ENCODE measurements at regions not wholly inside any gene's neighbourhood (a gene's known extent, or its start where the extent isn't known, plus 50 kb on each side); places are given as distances from the start of the nearest gene placed in this dataset.

GRCh38 chr7:113519472-113519871 is 399.3 kb downstream of the PPP1R3A start:
- TF ChIP-seq CTCF (IDR thresholded peaks at IDR 0.05; ENCODE audit: poor library complexity) (no peak), EZH2phosphoT487 (IDR thresholded peaks at IDR 0.05; ENCODE audit: low read depth, severe bottlenecking, unreplicated experiment) (no peak), EZH2 (IDR thresholded peaks at IDR 0.05; ENCODE audit: borderline replicate concordance) (no peak)
